Sigmoid colon (tissue), 4 donors: ENCODE measurements at regions not wholly inside any gene's neighbourhood (a gene's known extent, or its start where the extent isn't known, plus 50 kb on each side); places are given as distances from the start of the nearest gene placed in this dataset.

Experiments
- CTCF ChIP-seq, 4 experiments: fragments of 450-650 bp in 3 of 4; fragments of 200-600 bp in 1 of 4; IDR thresholded peaks; one replicate each; pipeline ENCODE4 v1.5.1; 2016 to 2019; ENCODE audit warnings: antibody characterized with exemption in 4 of 4, mild to moderate bottlenecking in 3 of 4, moderate library complexity in 2 of 4
- POLR2A ChIP-seq, 2 donors: fragments of 450-650 bp; IDR thresholded peaks; one replicate each; pipeline ENCODE4 v1.6.1; 2016; ENCODE audit warnings: antibody characterized with exemption in 2 of 2, mild to moderate bottlenecking in 2 of 2, moderate library complexity in 2 of 2
- POLR2AphosphoS5 ChIP-seq, 4 donors: sonication (generic); formaldehyde crosslinking; IDR thresholded peaks; one replicate each; pipeline ENCODE4 v1.6.1; 2017; ENCODE audit warnings: antibody characterized with exemption in 4 of 4

GRCh38 chr20:56911946-56912345 is 282.8 kb downstream of the TFAP2C start:
- TF ChIP-seq POLR2AphosphoS5 (IDR thresholded peaks at IDR 0.05) (no peak), CTCF (IDR thresholded peaks at IDR 0.05) (no peak), POLR2A (IDR thresholded peaks at IDR 0.05) (no peak)
